ENCODE measurements at regions not wholly inside any gene's neighbourhood (a gene's known extent, or its start where the extent isn't known, plus 50 kb on each side); places are given as distances from the start of the nearest gene placed in this dataset.

DNA sequence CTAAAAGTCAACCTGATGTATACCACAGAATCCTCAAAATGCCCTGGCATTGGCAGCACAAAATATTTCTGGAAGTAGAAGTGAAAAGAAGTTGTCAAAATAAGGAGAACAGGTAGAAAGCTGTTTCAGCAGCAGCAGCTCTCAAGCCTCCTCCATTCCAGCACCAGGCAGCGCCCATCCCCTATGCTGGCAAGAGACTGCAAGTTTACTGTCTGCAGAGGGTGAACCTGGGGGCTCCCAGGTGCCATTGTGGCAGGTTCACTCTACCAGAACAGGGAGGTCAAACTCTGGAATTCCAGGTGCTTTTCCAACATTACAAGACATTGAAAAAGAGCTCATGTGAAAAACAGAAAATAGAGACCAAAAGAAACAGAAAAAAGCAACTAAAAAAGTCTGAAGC, 128.8 kb upstream of the CTTNBP2NL start:
- no peak for DNase-seq

DNA sequence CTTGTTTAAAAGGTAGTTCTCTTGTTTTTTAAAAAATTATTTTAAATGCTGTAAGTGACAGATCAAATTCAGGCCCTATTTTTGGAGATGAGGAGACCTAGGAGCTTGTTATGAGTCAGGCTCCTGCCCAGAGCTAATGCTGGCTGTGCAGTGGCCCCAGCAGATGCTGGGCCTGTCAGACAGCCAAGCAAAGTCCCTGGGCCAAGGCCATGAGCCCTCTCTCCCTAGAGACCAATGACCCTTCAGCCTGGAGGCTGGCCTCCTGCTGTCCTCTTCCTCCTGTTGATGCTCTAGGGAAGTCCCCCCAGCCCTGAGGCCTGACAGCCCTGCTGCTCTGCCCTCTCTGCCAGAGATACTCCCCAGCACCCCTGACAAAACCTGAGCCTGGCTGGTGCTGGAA, 128.1 kb upstream of the CTTNBP2NL start:
- DNase-seq: no peak

DNA sequence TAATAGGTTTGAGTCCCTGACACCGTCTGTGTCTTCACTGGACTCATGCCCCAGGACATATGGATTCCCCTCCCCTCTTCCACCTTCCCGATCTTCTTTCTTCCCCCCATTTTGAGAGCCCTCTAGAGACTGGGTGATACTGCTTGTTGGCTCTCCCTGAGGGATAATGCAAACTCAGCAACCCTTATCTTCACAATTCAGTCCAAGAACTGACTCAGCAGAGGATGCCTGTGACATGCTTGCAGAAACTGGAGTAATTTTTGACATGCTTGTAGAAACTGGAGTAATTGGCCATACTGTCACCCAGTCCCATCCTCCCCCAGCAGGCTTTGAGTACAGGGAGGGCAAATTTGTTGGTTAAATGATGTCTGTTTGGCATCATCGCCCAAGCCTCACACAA, 127.6 kb upstream of the CTTNBP2NL start:
- DNase-seq: no peak

GRCh38 chr1:112271270-112271669, 124.7 kb upstream of the CTTNBP2NL start:
- no peak for DNase-seq

- DNase-seq: no peak
Observed at GRCh38 chr1:112272101-112272772, 123.8 kb upstream of the CTTNBP2NL start.

GRCh38 chr1:112284796-112285195, 111.2 kb upstream of the CTTNBP2NL start:
- DNase-seq: no peak

GRCh38 chr1:112285316-112285715, 110.7 kb upstream of the CTTNBP2NL start:
- no peak for DNase-seq

- no peak for DNase-seq
Observed at GRCh38 chr1:112285746-112286145, 110.3 kb upstream of the CTTNBP2NL start.

GRCh38 chr1:112296908-112297307, 99.1 kb upstream of the CTTNBP2NL start:
- DNase-seq: no peak

- no peak for DNase-seq
Observed at GRCh38 chr1:112297536-112297935, 98.5 kb upstream of the CTTNBP2NL start.

- no peak for DNase-seq
Observed at GRCh38 chr1:112298558-112298957, 97.5 kb upstream of the CTTNBP2NL start.

DNA sequence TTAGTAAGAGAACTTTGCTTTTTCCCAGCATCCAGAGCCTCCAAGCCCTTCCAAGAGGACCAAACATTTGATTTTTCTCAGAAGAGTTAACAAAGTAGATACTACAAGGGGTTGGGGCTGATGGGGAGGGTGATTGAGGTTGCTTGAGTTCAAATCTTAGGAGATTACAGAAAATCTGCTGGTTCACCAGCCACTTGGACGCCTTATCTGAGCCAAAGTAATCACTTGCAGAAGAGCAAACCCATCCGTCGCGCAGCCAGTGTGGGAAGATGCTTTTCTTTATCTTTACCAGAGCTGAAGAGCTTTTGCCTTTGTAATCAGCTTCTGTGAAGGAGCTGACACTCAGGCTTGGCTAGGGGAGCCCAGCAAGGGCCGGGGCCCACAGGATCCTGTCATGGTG, 91.9 kb upstream of the CTTNBP2NL start:
- DNase-seq: no peak

GRCh38 chr1:112304612-112305011, 91.4 kb upstream of the CTTNBP2NL start:
- no peak for DNase-seq

DNA sequence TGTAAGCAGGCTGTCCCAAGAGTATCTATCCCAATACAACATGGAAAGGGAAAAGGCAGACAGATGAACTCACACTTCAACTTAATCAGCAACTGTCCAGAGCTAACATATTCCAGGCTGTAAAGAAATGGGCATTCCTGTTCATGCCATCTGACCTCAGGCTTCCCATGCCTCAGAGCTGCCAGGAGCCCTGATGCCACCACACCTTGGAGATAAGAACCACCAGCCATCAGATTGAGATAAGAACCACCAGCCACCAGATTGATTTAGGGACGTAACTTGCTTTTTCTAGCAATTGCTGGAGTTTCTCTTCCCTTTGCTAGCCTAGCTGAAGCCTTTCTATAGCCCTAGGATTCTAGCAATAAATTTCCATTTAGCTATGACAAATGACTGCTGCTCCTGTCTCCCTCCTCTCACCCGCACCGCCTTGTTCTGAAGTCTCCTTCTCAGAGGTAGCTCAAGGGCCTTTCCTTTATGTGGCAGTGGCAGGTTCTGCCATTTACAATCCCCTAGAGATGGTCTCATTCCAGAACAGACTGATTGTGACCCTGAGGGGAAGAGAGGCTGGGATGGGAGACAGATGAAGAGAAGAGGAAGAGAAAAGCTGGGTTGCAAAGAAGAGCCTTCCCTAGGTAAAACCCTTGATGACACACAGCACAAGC, 88.0 kb upstream of the CTTNBP2NL start:
- no peak for DNase-seq

DNA sequence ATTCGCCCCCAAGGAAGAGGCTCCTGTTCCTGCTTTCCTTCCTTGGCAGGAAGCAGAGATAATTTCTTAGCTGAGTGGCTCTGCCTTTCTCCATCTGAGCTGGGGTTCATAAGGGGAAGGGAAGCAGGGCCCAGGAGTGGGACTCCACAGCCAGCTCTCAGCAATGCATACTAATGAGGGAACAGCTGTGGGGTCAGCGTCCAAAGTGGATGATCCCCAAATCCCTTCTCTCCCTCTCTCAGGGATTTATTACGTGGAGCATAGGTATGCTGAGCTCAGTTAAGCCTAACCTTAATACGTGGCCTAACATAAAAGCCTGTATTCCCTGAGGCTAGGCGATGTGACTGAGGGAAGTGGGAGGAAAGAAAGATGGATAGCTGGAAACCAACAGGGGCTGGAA, 87.3 kb upstream of the CTTNBP2NL start:
- DNase-seq: no peak

DNA sequence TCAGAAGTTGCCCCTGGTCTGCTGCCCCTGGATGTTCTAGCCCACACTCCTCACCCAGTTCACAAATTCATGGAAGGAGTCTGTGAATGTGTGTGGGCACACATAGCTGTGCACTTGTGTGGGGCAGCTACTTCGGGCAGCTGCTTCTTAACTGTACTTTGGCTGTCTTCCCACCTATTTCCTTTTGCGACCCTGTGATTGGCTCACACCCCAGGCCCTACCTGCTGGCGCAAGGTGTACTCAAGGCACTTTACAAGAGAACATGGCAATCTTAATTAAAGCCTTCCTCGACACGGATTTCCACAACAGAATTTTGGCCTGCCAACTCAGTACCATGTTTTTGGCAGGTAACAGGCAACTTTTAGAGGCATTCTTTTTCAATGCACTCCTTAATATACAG, 86.5 kb upstream of the CTTNBP2NL start:
- DNase-seq: no peak

DNA sequence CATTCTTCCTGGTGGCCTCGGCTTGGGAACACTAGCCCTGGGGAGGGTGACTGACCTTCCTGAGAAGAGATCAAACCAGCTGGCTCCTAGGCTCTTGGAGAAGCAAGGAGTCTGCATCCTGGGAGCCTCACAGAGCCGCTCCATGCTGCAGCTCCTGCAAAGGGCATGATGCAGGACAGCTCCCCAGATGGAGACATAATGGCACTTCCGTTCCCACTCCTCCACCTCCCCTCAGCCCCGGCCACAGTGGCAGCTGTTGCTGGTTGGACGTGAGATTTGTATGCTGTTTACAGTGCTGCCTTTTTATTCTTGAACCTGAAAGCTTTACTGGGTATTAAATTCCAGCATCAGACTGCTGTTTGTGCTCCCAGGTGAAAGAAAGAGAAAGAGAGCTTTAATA, 83.7 kb upstream of the CTTNBP2NL start:
- DNase-seq: no peak

GRCh38 chr1:112312879-112313278, 83.1 kb upstream of the CTTNBP2NL start:
- DNase-seq: no peak

DNA sequence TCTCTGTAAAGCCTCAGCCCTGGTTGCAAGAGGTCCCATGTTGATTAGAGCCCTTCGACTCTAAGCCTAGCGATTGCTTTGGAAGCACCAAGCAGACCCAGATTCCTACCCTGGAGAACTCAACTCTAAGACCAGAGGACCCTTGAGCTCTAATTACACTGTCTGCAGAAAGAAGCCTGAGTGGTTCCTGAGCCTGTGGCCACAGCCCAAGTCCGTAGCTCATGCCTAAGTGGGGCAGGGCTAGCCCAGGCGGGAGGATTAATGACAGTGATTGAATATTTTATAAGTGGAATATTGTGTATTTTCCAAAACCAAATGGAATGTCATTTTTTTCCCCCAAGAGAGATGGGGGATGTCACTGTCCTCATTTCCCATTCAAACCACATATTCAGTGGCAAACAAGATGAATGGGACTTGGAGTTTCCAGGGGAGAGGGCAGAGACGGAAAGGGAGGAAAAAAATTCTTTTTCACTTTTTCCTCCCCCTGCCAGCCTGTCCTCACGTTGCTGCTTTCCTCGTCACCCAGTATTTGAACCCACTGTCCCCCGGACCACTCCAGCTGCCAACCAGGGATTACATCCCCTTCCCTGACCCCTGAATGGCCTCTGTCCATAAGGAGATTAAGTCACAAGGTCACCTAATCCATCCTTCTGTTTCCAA, 79.6 kb upstream of the CTTNBP2NL start:
- DNase-seq: no peak

DNA sequence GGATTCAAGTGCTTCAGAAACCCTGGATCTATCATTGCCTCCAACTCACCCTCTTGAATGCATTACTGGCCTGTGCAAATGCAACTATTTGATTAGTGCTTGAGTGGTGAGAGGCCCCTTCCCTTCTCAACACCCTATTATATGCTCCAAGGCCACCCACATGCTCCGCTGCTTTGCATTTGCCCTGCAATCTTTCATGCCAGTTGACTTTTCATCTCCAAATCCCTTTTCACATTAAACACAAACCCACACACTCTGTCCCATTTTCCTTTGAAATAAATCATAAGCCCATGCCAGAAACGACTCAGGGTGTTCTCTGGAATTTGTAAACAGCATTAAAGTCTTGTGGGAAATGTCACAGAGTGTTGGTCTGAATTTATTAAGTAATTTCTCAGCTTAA, 78.9 kb upstream of the CTTNBP2NL start:
- no peak for DNase-seq

GRCh38 chr1:112317611-112318062, 78.4 kb upstream of the CTTNBP2NL start:
- no peak for DNase-seq

DNA sequence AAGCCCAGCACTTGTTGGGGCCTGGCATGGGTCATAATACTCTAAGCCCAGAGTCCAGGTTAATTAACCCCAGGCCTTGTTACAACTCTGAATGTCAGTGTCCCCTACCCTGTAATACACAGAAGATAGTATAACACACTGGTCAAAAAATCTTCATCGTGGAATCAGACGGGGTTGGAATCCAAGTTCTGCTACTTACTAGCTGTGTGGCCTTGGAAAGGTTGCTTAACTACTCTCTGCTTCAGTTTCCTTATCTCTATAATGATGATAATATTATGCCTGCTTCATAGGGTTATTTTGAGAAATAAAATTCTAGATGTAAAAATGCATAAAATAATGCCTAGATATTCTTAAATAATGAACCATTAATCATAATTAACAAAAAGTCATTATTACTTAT, 77.8 kb upstream of the CTTNBP2NL start:
- no peak for DNase-seq

DNA sequence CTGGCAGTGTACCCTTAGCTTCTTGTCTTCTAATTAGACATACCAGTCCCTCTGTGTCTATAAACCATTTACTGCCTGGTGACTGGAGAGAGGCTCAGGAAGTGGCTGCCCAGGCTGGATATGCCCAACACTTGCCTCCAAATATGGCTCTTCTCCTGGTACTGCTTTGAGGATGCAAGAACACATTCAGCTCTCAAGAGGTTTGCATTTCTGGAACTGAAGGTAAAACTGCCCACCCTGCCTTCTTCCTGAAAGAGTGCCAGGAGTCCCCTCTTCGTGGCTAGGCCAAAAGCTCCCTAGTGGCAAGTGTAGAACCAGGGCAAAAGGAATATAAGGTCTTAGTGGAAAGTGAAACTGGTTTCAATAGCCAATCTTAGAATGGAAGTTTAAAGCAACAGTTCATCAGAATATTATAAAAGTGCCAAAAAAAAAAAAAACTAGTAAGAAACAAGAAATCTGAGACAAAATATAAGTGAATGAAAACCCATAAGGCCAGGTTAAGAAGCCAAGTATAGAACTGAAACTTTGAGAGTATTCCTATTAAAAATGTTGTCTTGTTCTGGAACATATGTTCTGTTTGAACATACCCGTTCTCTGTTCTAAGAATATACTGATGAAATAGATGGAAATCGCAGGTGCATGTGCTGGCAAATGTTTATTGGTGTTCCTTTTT, 77.2 kb upstream of the CTTNBP2NL start:
- no peak for DNase-seq

Data from right kidney (tissue), 1 donor.